Psoas muscle (tissue), 7 donors: ENCODE measurements at regions not wholly inside any gene's neighbourhood (a gene's known extent, or its start where the extent isn't known, plus 50 kb on each side); places are given as distances from the start of the nearest gene placed in this dataset.

Source experiments
- ATAC-seq, 4 donors: fragments of 200-7000 bp; cut with Tn5 transposase; one replicate each; pipeline ENCODE4 v1.9.1; 2020; ENCODE audit warnings: moderate library complexity in 3 of 4, mild to moderate bottlenecking in 2 of 4
- DNase-seq, 2 donors: peaks; one replicate each; pipeline ENCODE4 v3.0.0-alpha.2; 2020
- H3K27ac ChIP-seq: fragments of 200-600 bp; one replicate; pipeline ENCODE4 v1.8.0; 2022
- H3K27me3 ChIP-seq, 3 donors: fragments of 200-600 bp in 1 of 3; one replicate each; pipeline versions ENCODE4 v1.6.1 to v1.8.0; 2013 to 2022; ENCODE audit warnings: low read length in 2 of 3, mild to moderate bottlenecking in 2 of 3, moderate library complexity in 1 of 3; ENCODE audit not compliant: insufficient read depth in 3 of 3
- H3K36me3 ChIP-seq, 2 donors: fragments of 200-600 bp in 1 of 2; one replicate each; pipeline versions ENCODE4 v1.6.1 to v1.8.0; 2013 to 2022; ENCODE audit warnings: low read depth in 1 of 2, mild to moderate bottlenecking in 1 of 2, moderate library complexity in 1 of 2; ENCODE audit not compliant: insufficient read depth in 1 of 2
- H3K4me1 ChIP-seq: fragments of 200-600 bp; one replicate; pipeline ENCODE4 v1.8.0; 2022
- H3K4me3 ChIP-seq: fragments of 200-600 bp; one replicate; pipeline ENCODE4 v1.8.0; 2022; ENCODE audit warnings: mild to moderate bottlenecking
- H3K9me3 ChIP-seq: fragments of 200-600 bp; one replicate; pipeline ENCODE4 v1.8.0; 2022
- WGBS, 3 donors: extraction: QIAGEN DNeasy Blood & Tissue Kit; methylation state at CpG; one replicate each; pipeline versions ENCODE4 v1.1.6 to v1.1.7; 2013; 5-methylcytosine and 5-hydroxymethylcytosine counted together
- intact Hi-C, 2 donors: fragments of 100-400 bp; cut with DNase I; formaldehyde crosslinking; loops; one replicate each; pipeline versions ENCODE4 v1.11.0 to v1.14.2; 2022
- TF ChIP-seq, protein P1 (sequence below): fragments of 200-600 bp; IDR thresholded peaks from one replicate; pipeline ENCODE4 v1.8.0; 2022; ENCODE audit warnings: antibody characterized with exemption
- donor health status: healthy with polysubstance abuse.
- donor health status: DM: no; HTN: no; CAD: no; lungs with moderate emphysema.
- donor health status: Bipolar disorder and iron deficiency.
- donor health status: healthy.
- donor health status: DM: yes; HTN: yes; CAD: no.
- donor health status: DM: no; HTN: no; CAD: no.
- donor health status: DM: yes; HTN: yes; CAD: no.

GRCh38 chr4:97496298-97496873, 646.9 kb downstream of the STPG2 start:
- Histone ChIP-seq H3K36me3 (no peaks in the 10 kb centered on the region), H3K27me3 (no peaks in the 10 kb centered on the region), H3K9me3 (no peaks in the 10 kb centered on the region), H3K4me3 (no peak overlapping the region), H3K27ac (no peak overlapping the region), H3K4me1 (no peaks in the 10 kb centered on the region)
- TF ChIP-seq, protein P1, sequence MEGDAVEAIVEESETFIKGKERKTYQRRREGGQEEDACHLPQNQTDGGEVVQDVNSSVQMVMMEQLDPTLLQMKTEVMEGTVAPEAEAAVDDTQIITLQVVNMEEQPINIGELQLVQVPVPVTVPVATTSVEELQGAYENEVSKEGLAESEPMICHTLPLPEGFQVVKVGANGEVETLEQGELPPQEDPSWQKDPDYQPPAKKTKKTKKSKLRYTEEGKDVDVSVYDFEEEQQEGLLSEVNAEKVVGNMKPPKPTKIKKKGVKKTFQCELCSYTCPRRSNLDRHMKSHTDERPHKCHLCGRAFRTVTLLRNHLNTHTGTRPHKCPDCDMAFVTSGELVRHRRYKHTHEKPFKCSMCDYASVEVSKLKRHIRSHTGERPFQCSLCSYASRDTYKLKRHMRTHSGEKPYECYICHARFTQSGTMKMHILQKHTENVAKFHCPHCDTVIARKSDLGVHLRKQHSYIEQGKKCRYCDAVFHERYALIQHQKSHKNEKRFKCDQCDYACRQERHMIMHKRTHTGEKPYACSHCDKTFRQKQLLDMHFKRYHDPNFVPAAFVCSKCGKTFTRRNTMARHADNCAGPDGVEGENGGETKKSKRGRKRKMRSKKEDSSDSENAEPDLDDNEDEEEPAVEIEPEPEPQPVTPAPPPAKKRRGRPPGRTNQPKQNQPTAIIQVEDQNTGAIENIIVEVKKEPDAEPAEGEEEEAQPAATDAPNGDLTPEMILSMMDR = no peak
- ATAC-seq (no peak), DNase-seq (no peak)
- intact Hi-C loops = no loop called here
- WGBS, 3 donors = 32 to 38% (median 36%) methylated on average over 3 of the region's 3 CpGs

- intact Hi-C loops = no loop called here
- no peaks in the 10 kb centered on the region for H3K9me3 ChIP-seq
- TF ChIP-seq, protein P1 = no peak
- ATAC-seq (no peak), DNase-seq (no peak)
- 79 to 81% (median 80%) methylated on average over 3 of the region's 3 CpGs for whole genome bisulfite sequencing, 3 donors
- H3K27me3 ChIP-seq = no peaks in the 10 kb centered on the region
- no peaks in the 10 kb centered on the region for H3K36me3 ChIP-seq
- H3K27ac ChIP-seq = no peak overlapping the region
- no peaks in the 10 kb centered on the region for H3K4me1 ChIP-seq
- no peak overlapping the region for H3K4me3 ChIP-seq
Measured at GRCh38 chr4:97498875-97499274, 644.4 kb downstream of the STPG2 start.

- WGBS, 3 donors = 88 to 93% (median 92%) methylated on average over 2 of the region's 2 CpGs
- no peak for ATAC-seq
- TF ChIP-seq, protein P1 = no peak
Measured at GRCh38 chr4:97500423-97500822, 642.9 kb downstream of the STPG2 start.

DNA sequence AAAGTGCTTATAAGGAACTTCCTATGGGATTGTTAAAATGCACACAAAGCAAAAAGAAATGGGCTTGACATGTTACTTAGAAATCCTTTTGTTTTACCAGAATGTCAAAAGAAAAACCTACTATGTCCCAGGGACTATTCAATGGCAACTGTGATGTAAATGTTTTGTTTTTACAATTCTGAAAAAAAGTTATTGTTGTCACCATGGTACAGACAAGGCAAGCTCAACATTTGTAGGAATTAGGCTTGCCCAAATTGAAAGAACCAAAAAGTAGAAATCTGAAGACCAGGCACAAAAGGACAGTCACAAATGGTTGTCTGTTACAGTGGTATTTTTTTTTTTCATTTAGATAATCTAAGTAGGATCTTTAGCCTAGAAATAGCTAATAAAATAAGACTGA, 638.6 kb downstream of the STPG2 start:
- TF ChIP-seq, protein P1 = no peak
- DNase-seq = no peak
- H3K27me3 ChIP-seq = no peaks in the 10 kb centered on the region
- no peaks in the 10 kb centered on the region for H3K36me3 ChIP-seq
- H3K9me3 ChIP-seq = no peaks in the 10 kb centered on the region
- H3K4me3 ChIP-seq = no peak overlapping the region
- intact Hi-C loops = no loop called here
- ATAC-seq = no peak
- no peaks in the 10 kb centered on the region for H3K4me1 ChIP-seq
- no peak overlapping the region for H3K27ac ChIP-seq

More at GRCh38 chr4:97500423-97500822, 642.9 kb downstream of the STPG2 start:
- Histone ChIP-seq H3K4me3 (no peak overlapping the region), H3K36me3 (no peaks in the 10 kb centered on the region), H3K9me3 (no peaks in the 10 kb centered on the region), H3K27me3 (no peaks in the 10 kb centered on the region), H3K4me1 (no peaks in the 10 kb centered on the region), H3K27ac (no peak overlapping the region)
- no peak for DNase-seq
- intact Hi-C loops = no loop called here

GRCh38 chr4:97507587-97508245, 635.6 kb downstream of the STPG2 start:
- H3K36me3 ChIP-seq = no peaks in the 10 kb centered on the region
- H3K4me3 ChIP-seq = no peak overlapping the region
- TF ChIP-seq, protein P1 = no peak
- no peak overlapping the region for H3K27ac ChIP-seq
- ATAC-seq (no peak), DNase-seq (no peak)
- no peaks in the 10 kb centered on the region for H3K4me1 ChIP-seq
- no peaks in the 10 kb centered on the region for H3K9me3 ChIP-seq
- intact Hi-C loops = no loop called here
- WGBS, 3 donors = 93 to 94% (median 93%) methylated on average over 2 of the region's 2 CpGs
- H3K27me3 ChIP-seq = no peaks in the 10 kb centered on the region
